GM12878 (cell line): ENCODE measurements at regions not wholly inside any gene's neighbourhood (a gene's known extent, or its start where the extent isn't known, plus 50 kb on each side); places are given as distances from the start of the nearest gene placed in this dataset.

Experiments
- BACH1 ChIP-seq: fragments of 450-650 bp; IDR thresholded peaks from 2 replicates; pipeline ENCODE4 v1.6.1; 2017; ENCODE audit warnings: mild to moderate bottlenecking, borderline replicate concordance
- BRCA1 ChIP-seq: IDR thresholded peaks from 2 replicates; pipeline ENCODE4 v1.6.1; 2011; ENCODE audit warnings: low read depth, low read length, improper control_type of control experiment
- CTCF ChIP-seq, 3 experiments: IDR thresholded peaks in 2 of 3; conservative IDR thresholded peaks in 1 of 3; 2 replicates each; pipeline ENCODE4 v1.5.1; 2011; ENCODE audit warnings: low read depth in 3 of 3, low read length in 3 of 3, mild to moderate bottlenecking in 3 of 3, control low read depth in 2 of 3, moderate library complexity in 2 of 3, inconsistent platforms in 1 of 3, mixed read lengths in 1 of 3; ENCODE audit not compliant: control insufficient read depth in 2 of 3, insufficient read depth in 1 of 3; ENCODE audit errors: extremely low read depth in 1 of 3
- E2F8 ChIP-seq: fragments of 450-650 bp; IDR thresholded peaks from 2 replicates; pipeline ENCODE4 v1.6.1; 2018; ENCODE audit warnings: mild to moderate bottlenecking, low read depth, moderate library complexity; ENCODE audit not compliant: partially characterized antibody
- HDAC2 ChIP-seq: fragments of 200-600 bp; sonication (generic); IDR thresholded peaks from 2 replicates; pipeline ENCODE4 v1.6.1; 2017
- IRF5 ChIP-seq: fragments of 450-650 bp; IDR thresholded peaks from 2 replicates; pipeline ENCODE4 v1.6.1; 2017; ENCODE audit warnings: borderline replicate concordance
- KAT2A ChIP-seq: conservative IDR thresholded peaks from 2 replicates; pipeline ENCODE4 v1.6.1; 2011; ENCODE audit warnings: low read depth, low read length; ENCODE audit not compliant: control insufficient read depth
- POLR2A ChIP-seq: IDR thresholded peaks from 2 replicates; pipeline ENCODE4 v1.6.1; 2011; ENCODE audit warnings: low read depth, mild to moderate bottlenecking, low read length
- POLR2AphosphoS5 ChIP-seq: IDR thresholded peaks from 2 replicates; pipeline ENCODE4 v1.6.1; 2011; ENCODE audit warnings: mild to moderate bottlenecking, low read length, inconsistent platforms
- REST ChIP-seq: IDR thresholded peaks from 2 replicates; pipeline ENCODE4 v1.6.1; 2012; ENCODE audit warnings: mild to moderate bottlenecking, low read depth, low read length
- SMC3 ChIP-seq: IDR thresholded peaks from 2 replicates; pipeline ENCODE4 v1.6.1; 2011; ENCODE audit warnings: low read length, improper control_type of control experiment, borderline replicate concordance
- ZNF592 ChIP-seq: fragments of 450-650 bp; IDR thresholded peaks from 2 replicates; pipeline ENCODE4 v1.6.1; 2017; ENCODE audit warnings: mild to moderate bottlenecking, moderate library complexity

- TF ChIP-seq HDAC2 (no peak), ZNF592 (no peak), POLR2AphosphoS5 (no peak), BRCA1 (no peak), POLR2A (no peak), BACH1 (no peak), KAT2A (no peak), E2F8 (no peak), CTCF (IDR thresholded peaks at IDR 0.05 in 2 of 3, conservative IDR thresholded peaks at IDR 0.05 in 1 of 3; ENCODE audit: control insufficient read depth in 2 of 3, extremely low read depth in 1 of 3, insufficient read depth in 1 of 3, low read depth in 3 of 3, low read length in 3 of 3) (no peak), REST (no peak), IRF5 (no peak), SMC3 (no peak)
Measured at GRCh38 chr2:64860276-64860885, 128.8 kb upstream of the SLC1A4 start.
